ENCODE measurements at regions not wholly inside any gene's neighbourhood (a gene's known extent, or its start where the extent isn't known, plus 50 kb on each side); places are given as distances from the start of the nearest gene placed in this dataset.

DNA sequence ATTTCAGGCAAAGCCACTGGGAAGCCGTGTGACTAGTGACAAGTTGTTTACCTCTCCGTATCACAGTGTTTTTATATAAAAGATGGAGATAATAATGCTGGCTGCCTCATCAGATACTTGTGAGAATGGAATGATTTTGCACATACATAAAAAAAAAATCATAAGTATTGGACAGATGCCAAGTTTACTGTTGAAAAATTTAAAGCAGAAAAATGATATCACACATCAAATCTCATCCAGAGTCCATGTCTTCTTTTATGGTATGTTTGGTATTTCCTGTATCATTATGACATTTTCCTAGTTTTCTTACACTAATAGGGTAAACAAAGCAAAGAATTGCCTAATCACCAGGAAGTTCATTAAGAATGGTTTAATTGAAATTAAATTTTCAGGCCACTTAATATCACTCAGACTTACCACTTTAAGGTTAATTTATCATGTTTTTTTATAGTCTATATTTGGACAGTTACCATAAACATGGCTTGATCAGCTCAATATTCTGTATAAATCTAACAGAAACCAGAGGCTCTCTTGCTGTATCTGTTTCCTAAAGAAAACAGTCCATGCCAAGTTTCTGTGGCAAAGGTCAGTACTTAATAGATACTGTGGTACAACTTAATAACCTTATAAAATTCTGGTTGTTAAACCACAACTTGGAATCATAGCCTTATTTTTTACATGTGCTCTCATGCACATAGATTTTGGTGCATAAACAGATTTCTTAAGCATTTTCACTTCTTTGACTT, 656.5 kb upstream of the RIOK2 start:
- Mint-ChIP-seq H3K36me3 (ENCODE audit: low read depth) (no peaks in the 10 kb centered on the region), H3K4me3 (no peak overlapping the region), H3K27ac (no peak overlapping the region), H3K27me3 (ENCODE audit: insufficient read depth) (peaks cover 12% of the 10 kb centered on the region), H3K4me1 (ENCODE audit: low read depth) (peaks cover 33% of the 10 kb centered on the region), H3K9me3 (no peaks in the 10 kb centered on the region)
- TF ChIP-seq, protein P1, sequence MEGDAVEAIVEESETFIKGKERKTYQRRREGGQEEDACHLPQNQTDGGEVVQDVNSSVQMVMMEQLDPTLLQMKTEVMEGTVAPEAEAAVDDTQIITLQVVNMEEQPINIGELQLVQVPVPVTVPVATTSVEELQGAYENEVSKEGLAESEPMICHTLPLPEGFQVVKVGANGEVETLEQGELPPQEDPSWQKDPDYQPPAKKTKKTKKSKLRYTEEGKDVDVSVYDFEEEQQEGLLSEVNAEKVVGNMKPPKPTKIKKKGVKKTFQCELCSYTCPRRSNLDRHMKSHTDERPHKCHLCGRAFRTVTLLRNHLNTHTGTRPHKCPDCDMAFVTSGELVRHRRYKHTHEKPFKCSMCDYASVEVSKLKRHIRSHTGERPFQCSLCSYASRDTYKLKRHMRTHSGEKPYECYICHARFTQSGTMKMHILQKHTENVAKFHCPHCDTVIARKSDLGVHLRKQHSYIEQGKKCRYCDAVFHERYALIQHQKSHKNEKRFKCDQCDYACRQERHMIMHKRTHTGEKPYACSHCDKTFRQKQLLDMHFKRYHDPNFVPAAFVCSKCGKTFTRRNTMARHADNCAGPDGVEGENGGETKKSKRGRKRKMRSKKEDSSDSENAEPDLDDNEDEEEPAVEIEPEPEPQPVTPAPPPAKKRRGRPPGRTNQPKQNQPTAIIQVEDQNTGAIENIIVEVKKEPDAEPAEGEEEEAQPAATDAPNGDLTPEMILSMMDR (IDR thresholded peaks at IDR 0.05), result no peak
- peak; percentile 27 for DNase-seq

DNA sequence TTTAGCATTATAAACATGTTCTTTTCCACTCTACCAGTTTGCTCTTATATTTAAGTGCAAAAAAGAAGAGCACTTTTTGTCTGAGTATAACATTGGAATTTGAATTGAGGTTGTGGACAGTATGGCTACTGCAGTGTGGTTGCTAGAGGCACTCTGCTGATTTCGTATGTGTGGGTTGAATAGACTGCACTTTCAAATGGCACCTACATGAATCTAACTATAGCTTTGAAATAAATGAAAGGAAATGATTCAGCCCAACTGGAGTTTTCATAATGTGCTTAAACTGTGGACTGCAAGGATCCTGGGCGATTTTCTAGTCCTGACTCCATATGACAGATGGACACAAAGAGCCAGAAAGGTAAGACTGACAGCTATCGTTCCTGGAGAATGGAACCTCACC, 657.6 kb upstream of the RIOK2 start:
- Mint-ChIP-seq H3K27ac (no peak overlapping the region), H3K36me3 (ENCODE audit: low read depth) (no peaks in the 10 kb centered on the region), H3K4me1 (ENCODE audit: low read depth) (peaks cover 33% of the 10 kb centered on the region), H3K27me3 (ENCODE audit: insufficient read depth) (peaks cover 8% of the 10 kb centered on the region), H3K9me3 (no peaks in the 10 kb centered on the region), H3K4me3 (no peak overlapping the region)
- TF ChIP-seq, protein P1 (IDR thresholded peaks at IDR 0.05), result no peak
- no peak for DNase-seq

DNA sequence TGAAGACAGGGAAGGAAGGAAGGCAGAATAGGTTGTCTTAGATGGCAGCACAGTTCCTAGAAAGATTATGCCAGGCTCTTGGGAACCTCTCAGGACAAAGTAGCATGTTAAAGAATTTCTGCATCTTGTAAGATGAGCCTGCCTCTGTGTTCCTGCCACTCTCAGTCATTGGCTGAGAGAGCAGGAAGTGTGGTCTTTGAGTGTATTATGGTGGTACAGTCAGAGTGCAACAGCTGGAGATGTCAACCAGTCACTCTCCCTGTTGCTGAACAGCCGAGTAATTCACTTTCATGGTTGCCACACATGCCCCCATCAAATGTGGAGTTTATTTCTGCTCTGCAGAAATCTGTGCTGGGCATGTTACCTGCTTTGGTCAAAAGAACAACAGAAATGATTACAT, 659.6 kb upstream of the RIOK2 start:
- no peaks in the 10 kb centered on the region for H3K36me3 Mint-ChIP-seq (ENCODE audit: low read depth)
- DNase-seq, result no peak
- H3K4me1 Mint-ChIP-seq (ENCODE audit: low read depth), result peaks cover 33% of the 10 kb centered on the region
- H3K27ac Mint-ChIP-seq, result no peak overlapping the region
- H3K9me3 Mint-ChIP-seq, result no peaks in the 10 kb centered on the region
- peaks cover 3% of the 10 kb centered on the region; the same call in 1 of the 2 replicates for H3K27me3 Mint-ChIP-seq (ENCODE audit: insufficient read depth)
- TF ChIP-seq, protein P1 (IDR thresholded peaks at IDR 0.05), result no peak
- no peak overlapping the region for H3K4me3 Mint-ChIP-seq

DNA sequence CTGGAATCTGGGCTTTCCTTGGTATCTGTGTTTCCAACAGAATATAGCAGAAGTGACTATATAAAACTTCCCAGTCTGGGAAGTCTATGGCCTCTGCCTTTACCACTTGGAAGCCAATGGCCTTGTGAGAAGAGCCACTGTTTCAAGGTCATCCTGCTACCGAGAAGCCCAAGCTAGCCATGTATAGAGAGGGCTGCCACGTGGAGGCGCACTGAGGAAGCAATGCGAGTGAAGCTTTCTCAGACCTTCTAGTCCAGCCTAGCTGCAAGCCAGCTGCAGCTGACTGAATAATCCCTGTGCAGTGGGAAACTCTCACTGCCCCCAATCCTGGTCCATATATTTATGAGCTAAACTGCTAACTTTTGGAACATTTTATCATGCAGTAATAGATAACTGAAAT, 661.8 kb upstream of the RIOK2 start:
- Mint-ChIP-seq H3K4me1 (ENCODE audit: low read depth) (peaks cover 15% of the 10 kb centered on the region), H3K9me3 (no peaks in the 10 kb centered on the region), H3K36me3 (ENCODE audit: low read depth) (no peaks in the 10 kb centered on the region), H3K4me3 (no peak overlapping the region), H3K27me3 (ENCODE audit: insufficient read depth) (peaks cover 3% of the 10 kb centered on the region; the same call in 1 of the 2 replicates), H3K27ac (no peak overlapping the region)
- TF ChIP-seq, protein P1 (IDR thresholded peaks at IDR 0.05), result no peak
- DNase-seq, result no peak

DNA sequence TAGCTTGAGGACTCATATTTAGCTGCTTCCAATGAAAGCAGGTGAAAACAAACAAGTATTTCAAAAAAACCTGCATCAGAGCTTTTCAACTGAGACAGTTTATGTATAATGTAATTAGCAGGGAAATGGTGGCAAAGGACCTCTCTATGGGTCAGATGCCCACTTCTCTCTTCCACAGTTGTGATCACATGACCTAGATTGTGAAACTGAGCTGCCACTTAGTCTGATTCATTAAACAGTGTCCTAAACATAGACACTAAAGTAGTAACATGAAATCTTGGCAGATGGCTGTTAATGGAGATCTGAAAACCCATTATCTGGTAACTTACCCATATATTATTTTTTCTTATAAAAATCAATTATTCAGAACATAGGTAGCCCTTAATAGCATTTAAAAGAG, 663.6 kb upstream of the RIOK2 start:
- no peak overlapping the region for H3K4me3 Mint-ChIP-seq
- no peaks in the 10 kb centered on the region for H3K36me3 Mint-ChIP-seq (ENCODE audit: low read depth)
- H3K4me1 Mint-ChIP-seq (ENCODE audit: low read depth), result no peaks in the 10 kb centered on the region
- no peak for DNase-seq
- peaks cover 3% of the 10 kb centered on the region; the same call in 1 of the 2 replicates for H3K27me3 Mint-ChIP-seq (ENCODE audit: insufficient read depth)
- no peaks in the 10 kb centered on the region for H3K9me3 Mint-ChIP-seq
- TF ChIP-seq, protein P1 (IDR thresholded peaks at IDR 0.05), result no peak
- H3K27ac Mint-ChIP-seq, result no peak overlapping the region

Measured in HFFc6 (cell line).